ENCODE measurements at regions not wholly inside any gene's neighbourhood (a gene's known extent, or its start where the extent isn't known, plus 50 kb on each side); places are given as distances from the start of the nearest gene placed in this dataset.
"Not testable (repeated sequence)": the region's sequence is repeated elsewhere in the genome, so short reads cannot be mapped to it uniquely, and the experiment has no call there.

DNA sequence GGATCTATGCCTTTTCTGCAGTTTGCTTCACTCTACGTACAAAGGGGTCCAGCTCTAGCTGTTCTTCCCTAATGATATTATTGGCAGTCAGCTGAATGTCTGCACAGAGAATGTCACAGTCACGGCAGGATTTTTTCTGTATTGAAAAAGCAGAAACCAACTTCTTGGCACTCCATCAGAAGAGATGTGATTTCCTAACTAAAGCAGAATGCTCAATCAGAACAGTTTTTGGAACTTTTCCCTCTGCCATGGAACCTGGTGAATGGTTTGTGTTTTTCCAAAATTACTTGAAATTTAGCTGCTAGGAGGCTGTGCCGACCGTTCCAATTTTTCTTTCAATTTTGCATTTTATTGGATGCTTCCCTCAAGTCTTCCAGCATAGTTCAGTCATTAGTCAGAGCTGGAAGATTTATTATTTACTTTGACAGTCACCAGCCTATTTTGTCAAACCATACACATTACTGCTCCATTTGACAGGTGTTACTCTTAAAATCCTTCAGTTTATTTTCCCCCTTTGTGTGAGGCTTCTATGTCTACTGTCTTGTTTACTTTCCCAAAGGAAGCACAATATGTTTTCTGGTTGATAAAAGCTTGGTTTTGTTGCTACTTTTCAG, 259.6 kb upstream of the EPHA7 start:
- no peak overlapping the region for H3K4me3 ChIP-seq (ENCODE audit: low read length)
- no peak for DNase-seq (ENCODE audit: low read depth, low spot score)

GRCh38 chr6:93677264-93677965, 258.1 kb upstream of the EPHA7 start:
- no peak overlapping the region for H3K4me3 ChIP-seq (ENCODE audit: low read length)
- DNase-seq (ENCODE audit: low read depth, low spot score), result no peak

DNA sequence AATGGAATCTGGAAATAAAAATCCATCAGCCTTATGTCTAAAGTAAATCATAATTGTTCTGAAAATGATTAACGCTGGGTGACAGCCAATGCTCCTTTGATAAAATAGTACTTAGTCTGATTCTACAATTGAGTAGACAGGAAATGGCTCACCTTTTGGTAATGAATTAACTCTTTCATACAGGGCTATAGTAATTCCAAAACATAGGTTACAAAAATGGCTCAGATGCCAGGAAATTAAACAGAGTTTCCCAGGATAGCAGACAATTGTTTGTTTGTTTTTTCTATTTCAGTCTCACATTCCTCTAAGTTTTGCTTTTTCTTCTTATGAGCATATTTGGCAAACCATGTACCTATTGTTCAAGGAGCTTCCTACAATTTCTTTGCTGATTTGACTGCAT, 257.2 kb upstream of the EPHA7 start:
- H3K4me3 ChIP-seq (ENCODE audit: low read length), result no peak overlapping the region
- DNase-seq (ENCODE audit: low read depth, low spot score), result no peak

DNA sequence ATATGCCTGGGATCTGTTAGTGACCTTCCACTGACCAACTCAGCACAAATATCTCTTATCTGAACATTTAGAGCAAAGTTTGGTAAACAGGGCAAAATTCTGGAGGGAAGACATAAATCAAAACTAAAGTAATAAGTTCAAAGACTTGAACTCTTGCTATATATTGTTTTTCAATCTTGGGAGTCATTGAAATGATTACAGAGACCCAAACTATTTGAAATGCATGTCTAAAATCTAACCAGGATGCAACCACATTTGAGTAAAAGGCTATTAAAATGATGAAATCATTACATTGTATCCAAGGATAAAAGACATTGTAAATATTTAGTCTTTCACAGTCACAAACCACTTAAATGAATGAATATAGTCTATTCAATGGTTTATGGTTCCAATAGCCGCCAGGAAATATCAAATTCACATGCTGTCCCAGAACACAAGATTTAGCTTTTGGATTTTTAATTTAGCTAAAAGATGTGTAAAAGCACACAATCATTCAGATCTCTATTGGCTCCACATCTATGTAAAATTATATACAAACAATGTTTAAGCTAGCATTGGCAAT, 256.6 kb upstream of the EPHA7 start:
- no peak for DNase-seq (ENCODE audit: low read depth, low spot score)
- H3K4me3 ChIP-seq (ENCODE audit: low read length), result no peak overlapping the region

GRCh38 chr6:93663111-93663510, 243.8 kb upstream of the EPHA7 start:
- no peak overlapping the region for H3K4me3 ChIP-seq (ENCODE audit: low read length)
- no peak for DNase-seq (ENCODE audit: low read depth, low spot score)

- no peak for DNase-seq (ENCODE audit: low read depth, low spot score)
- H3K4me3 ChIP-seq (ENCODE audit: low read length), result no peak overlapping the region
These were observed 235.2 kb upstream of the EPHA7 start for GRCh38 chr6:93654548-93654947.

DNA sequence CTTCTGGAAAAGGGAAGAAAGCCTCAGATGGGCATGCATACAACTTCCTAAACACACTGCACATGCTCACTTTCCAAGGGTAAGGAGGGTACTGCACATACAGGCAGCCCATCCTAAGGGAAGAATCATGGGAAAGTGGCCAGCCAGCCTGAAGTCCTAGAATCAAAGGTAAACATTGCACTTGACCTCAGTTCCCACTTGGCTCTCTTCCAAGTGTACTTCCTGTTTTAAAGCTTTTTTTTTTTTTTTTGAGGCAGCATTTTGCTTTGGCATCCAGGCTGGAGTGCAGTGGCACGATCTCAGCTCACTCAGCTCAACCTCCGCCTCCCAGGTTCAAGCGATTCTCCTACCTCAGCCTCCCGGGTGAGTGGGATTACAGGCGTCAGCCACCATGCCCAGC, 225.3 kb upstream of the EPHA7 start:
- H3K4me3 ChIP-seq (ENCODE audit: low read length), result no peak overlapping the region
- DNase-seq (ENCODE audit: low read depth, low spot score), result no peak

GRCh38 chr6:93639126-93639525, 219.8 kb upstream of the EPHA7 start:
- H3K4me3 ChIP-seq (ENCODE audit: low read length), result no peak overlapping the region
- no peak for DNase-seq (ENCODE audit: low read depth, low spot score)

GRCh38 chr6:93636987-93637664, 217.8 kb upstream of the EPHA7 start:
- not testable (repeated sequence) for H3K4me3 ChIP-seq (ENCODE audit: low read length); DNase-seq (ENCODE audit: low read depth, low spot score)

GRCh38 chr6:93624408-93624807, 205.0 kb upstream of the EPHA7 start:
- DNase-seq (ENCODE audit: low read depth, low spot score), result no peak
- no peak overlapping the region for H3K4me3 ChIP-seq (ENCODE audit: low read length)

GRCh38 chr6:93621442-93621841, 202.1 kb upstream of the EPHA7 start:
- DNase-seq (ENCODE audit: low read depth, low spot score), result no peak
- H3K4me3 ChIP-seq (ENCODE audit: low read length), result no peak overlapping the region

DNA sequence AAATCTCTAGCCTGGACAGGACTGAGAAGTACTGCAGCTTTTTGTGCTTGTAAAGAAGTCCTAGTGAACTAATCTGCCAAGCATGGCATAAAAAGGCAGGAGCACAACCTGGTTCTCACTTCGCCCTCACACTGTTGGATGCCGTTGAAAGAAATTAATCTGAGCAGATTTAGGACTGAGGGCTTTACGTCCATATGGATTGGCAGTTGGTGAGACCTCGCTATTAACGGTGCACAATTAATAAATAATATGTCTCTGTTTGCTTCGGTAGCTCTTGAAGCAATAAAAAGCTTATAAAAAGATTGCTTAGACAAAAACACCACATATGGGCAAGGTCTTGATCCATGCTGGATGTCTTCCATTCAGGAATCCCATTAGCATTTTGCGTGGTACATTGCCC, 185.6 kb upstream of the EPHA7 start:
- no peak overlapping the region for H3K4me3 ChIP-seq (ENCODE audit: low read length)
- DNase-seq (ENCODE audit: low read depth, low spot score), result no peak

- DNase-seq (ENCODE audit: low read depth, low spot score), result no peak
- H3K4me3 ChIP-seq (ENCODE audit: low read length), result no peak overlapping the region
These were observed 173.1 kb upstream of the EPHA7 start for GRCh38 chr6:93592417-93592816.

DNA sequence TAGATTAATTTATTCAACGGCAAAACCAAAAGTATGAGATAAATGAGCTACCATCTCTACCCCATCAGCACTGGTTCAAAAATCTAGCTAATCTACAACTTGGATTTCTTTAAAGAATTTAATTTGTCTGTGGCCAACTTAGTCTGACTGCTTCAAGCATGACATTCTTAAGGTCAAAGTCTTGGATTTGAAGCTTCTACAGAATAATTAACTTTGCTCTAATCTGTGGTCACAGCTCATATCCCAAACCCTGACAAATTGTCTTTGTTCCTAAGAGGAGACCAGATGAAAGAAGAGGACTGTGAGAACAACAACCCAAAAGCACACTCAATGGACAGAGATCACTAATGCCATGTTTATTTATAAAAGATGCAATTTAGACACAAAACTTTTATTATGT, 166.9 kb upstream of the EPHA7 start:
- DNase-seq (ENCODE audit: low read depth, low spot score), result no peak
- no peak overlapping the region for H3K4me3 ChIP-seq (ENCODE audit: low read length)

DNA sequence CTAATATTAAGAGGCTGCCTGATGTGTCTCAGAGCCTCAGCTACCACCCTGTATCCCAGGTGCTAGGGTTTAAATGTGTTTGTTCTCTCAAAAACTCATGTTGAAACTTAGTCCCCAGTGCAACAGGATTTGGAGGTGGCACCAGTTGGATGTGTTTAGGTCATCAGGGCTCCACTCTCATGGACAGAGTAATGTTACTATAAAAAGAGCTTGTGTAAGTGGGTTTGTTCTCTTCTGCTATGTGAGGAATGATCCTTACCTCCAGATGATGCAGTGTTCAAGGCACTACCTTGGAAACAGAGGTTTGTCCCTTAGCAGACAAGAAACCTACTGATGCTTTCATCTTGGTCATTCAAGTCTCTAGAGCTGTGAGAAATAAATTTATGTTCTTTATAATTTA, 164.9 kb upstream of the EPHA7 start:
- H3K4me3 ChIP-seq (ENCODE audit: low read length), result no peak overlapping the region
- DNase-seq (ENCODE audit: low read depth, low spot score), result no peak

- no peak for DNase-seq (ENCODE audit: low read depth, low spot score)
- H3K4me3 ChIP-seq (ENCODE audit: low read length), result no peak overlapping the region
These were observed 162.0 kb upstream of the EPHA7 start for GRCh38 chr6:93581371-93581770.

GRCh38 chr6:93580446-93580845, 161.1 kb upstream of the EPHA7 start:
- DNase-seq (ENCODE audit: low read depth, low spot score), result no peak
- no peak overlapping the region for H3K4me3 ChIP-seq (ENCODE audit: low read length)

GRCh38 chr6:93575495-93576267, 156.3 kb upstream of the EPHA7 start:
- H3K4me3 ChIP-seq (ENCODE audit: low read length), result no peak overlapping the region
- no peak for DNase-seq (ENCODE audit: low read depth, low spot score)

DNA sequence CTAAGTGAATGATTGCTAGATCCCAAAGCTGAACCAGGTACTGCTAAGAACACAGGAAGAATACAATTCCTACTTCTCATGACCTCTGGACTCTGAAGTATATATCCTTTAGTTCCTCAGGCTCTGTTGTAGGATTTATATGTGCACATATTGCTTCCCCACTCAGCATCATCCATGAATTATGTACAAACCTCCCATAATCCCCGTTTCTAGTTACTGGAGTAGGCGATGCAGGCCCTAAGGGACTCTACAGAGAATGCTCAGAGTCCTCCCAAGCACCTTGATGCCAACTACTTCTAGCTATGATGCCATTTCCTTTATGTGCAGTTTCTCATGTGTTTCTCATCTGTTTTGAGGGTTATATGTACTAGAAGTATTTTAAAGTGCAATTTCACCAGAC, 154.9 kb upstream of the EPHA7 start:
- H3K4me3 ChIP-seq (ENCODE audit: low read length), result no peak overlapping the region
- no peak for DNase-seq (ENCODE audit: low read depth, low spot score)

DNA sequence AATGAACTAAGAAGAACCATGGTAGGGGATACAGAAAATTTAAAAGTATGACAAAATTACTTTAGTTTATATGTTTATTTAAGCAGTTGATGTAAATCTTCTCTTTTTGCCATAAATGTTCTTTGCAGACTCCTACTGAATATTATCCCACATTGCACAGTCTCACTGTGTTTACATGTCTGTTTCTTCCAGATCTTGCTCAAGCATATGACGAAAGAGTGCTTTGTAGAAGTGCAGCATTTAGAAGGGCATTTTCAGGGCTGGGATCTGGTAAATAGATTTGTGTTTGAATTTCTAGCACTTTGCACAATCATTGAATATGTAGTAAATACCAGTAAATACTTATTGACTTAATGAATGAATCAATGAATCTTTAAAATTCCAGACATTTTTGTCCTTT, 152.0 kb upstream of the EPHA7 start:
- DNase-seq (ENCODE audit: low read depth, low spot score), result no peak
- no peak overlapping the region for H3K4me3 ChIP-seq (ENCODE audit: low read length)
